ENCODE measurements at regions not wholly inside any gene's neighbourhood (a gene's known extent, or its start where the extent isn't known, plus 50 kb on each side); places are given as distances from the start of the nearest gene placed in this dataset.
"Not testable (repeated sequence)": the region's sequence is repeated elsewhere in the genome, so short reads cannot be mapped to it uniquely, and the experiment has no call there.

DNA sequence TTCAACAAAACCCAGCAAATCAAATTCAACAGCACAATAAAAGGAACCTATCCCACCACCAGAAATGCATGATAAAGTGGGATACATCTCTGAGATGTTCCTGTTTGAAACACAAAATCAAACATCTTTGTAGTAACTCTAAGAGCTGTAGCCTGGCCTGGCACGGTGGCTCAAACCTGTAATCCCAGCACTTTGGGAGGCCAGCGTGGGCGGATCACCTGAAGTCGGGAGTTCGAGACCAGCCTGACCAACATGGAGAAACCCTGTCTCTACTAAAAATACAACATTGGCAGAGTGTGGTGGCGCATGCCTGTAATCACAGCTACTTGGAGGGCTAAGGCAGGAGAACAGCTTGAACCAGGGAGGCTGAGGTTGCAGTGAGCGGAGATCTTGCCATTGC lies 202.8 kb upstream of the POTEB2 start:
- H3F3A ChIP-seq (ENCODE audit: low read length, unreplicated experiment); H4K20me1 ChIP-seq (ENCODE audit: low read length); H3K79me2 ChIP-seq (ENCODE audit: low read length); H3K27me3 ChIP-seq (ENCODE audit: low read length); H3K4me1 ChIP-seq (ENCODE audit: insufficient read depth, low read length); POLR2A ChIA-PET (ENCODE audit: unreplicated experiment); intact Hi-C loops (cut with micrococcal nuclease); H3K9me3 ChIP-seq (ENCODE audit: low read length); H3K9ac ChIP-seq (ENCODE audit: low read length); H3K9me2 ChIP-seq (replicated peaks; ENCODE audit: low read length); H3K36me3 ChIP-seq (ENCODE audit: low read depth, low read length); CTCF ChIA-PET; BruUV-seq (replicated peaks); H3K4me2 ChIP-seq (ENCODE audit: low read length); H3K27ac ChIP-seq (ENCODE audit: low read length); H3K4me3 ChIP-seq (ENCODE audit: low read length); H2AFZ ChIP-seq (ENCODE audit: low read length); ATAC-seq; DNase-seq: not testable (repeated sequence)

DNA sequence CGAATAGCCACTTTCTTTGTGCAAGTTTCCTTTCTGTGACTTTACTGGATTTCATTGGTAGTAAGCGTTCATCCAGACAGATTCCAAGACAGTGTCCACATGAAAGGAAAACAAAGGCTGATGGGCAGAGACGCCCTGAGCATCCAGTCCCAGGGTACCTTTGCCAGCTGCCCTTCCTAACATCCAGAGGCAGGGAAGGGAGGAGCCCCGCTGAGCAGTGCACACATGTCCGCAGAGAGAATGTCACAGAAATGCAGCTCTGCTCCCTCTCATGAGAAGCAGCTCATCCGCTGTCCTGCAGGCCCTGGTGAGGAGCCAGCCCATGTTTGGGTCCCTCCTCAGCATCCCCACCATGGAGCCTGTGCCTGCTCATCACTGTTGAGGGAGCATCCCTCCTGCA lies 197.4 kb upstream of the POTEB2 start:
- H3K4me1 ChIP-seq (ENCODE audit: insufficient read depth, low read length); H3K4me2 ChIP-seq (ENCODE audit: low read length); H3K36me3 ChIP-seq (ENCODE audit: low read depth, low read length); POLR2A ChIA-PET (ENCODE audit: unreplicated experiment); H3K27me3 ChIP-seq (ENCODE audit: low read length); BruUV-seq (replicated peaks); H3K9me2 ChIP-seq (replicated peaks; ENCODE audit: low read length); H3K27ac ChIP-seq (ENCODE audit: low read length); ATAC-seq; DNase-seq; intact Hi-C loops (cut with micrococcal nuclease); H4K20me1 ChIP-seq (ENCODE audit: low read length); H2AFZ ChIP-seq (ENCODE audit: low read length); H3K9ac ChIP-seq (ENCODE audit: low read length); H3K4me3 ChIP-seq (ENCODE audit: low read length); CTCF ChIA-PET; H3F3A ChIP-seq (ENCODE audit: low read length, unreplicated experiment); H3K79me2 ChIP-seq (ENCODE audit: low read length); H3K9me3 ChIP-seq (ENCODE audit: low read length): not testable (repeated sequence)

- H3K27ac ChIP-seq (ENCODE audit: low read length); DNase-seq; H3F3A ChIP-seq (ENCODE audit: low read length, unreplicated experiment); ATAC-seq; H3K9me2 ChIP-seq (replicated peaks; ENCODE audit: low read length); POLR2A ChIA-PET (ENCODE audit: unreplicated experiment); H3K4me3 ChIP-seq (ENCODE audit: low read length); H3K36me3 ChIP-seq (ENCODE audit: low read depth, low read length); BruUV-seq (replicated peaks); intact Hi-C loops (cut with micrococcal nuclease); H3K79me2 ChIP-seq (ENCODE audit: low read length); CTCF ChIA-PET; H3K9me3 ChIP-seq (ENCODE audit: low read length); H3K4me1 ChIP-seq (ENCODE audit: insufficient read depth, low read length); H3K9ac ChIP-seq (ENCODE audit: low read length); H2AFZ ChIP-seq (ENCODE audit: low read length); H4K20me1 ChIP-seq (ENCODE audit: low read length); H3K27me3 ChIP-seq (ENCODE audit: low read length); H3K4me2 ChIP-seq (ENCODE audit: low read length): not testable (repeated sequence)
Measured at GRCh38 chr15:21062619-21063163, 196.6 kb upstream of the POTEB2 start.

GRCh38 chr15:21051866-21052265 lies 185.8 kb upstream of the POTEB2 start:
- H3K9ac ChIP-seq (ENCODE audit: low read length); H2AFZ ChIP-seq (ENCODE audit: low read length); H4K20me1 ChIP-seq (ENCODE audit: low read length); DNase-seq; H3K9me3 ChIP-seq (ENCODE audit: low read length); H3K27ac ChIP-seq (ENCODE audit: low read length); H3K27me3 ChIP-seq (ENCODE audit: low read length); intact Hi-C loops (cut with micrococcal nuclease); H3K36me3 ChIP-seq (ENCODE audit: low read depth, low read length); ATAC-seq; H3K4me1 ChIP-seq (ENCODE audit: insufficient read depth, low read length); H3K79me2 ChIP-seq (ENCODE audit: low read length); H3K4me3 ChIP-seq (ENCODE audit: low read length); H3K4me2 ChIP-seq (ENCODE audit: low read length); POLR2A ChIA-PET (ENCODE audit: unreplicated experiment); CTCF ChIA-PET; BruUV-seq (replicated peaks); H3K9me2 ChIP-seq (replicated peaks; ENCODE audit: low read length); H3F3A ChIP-seq (ENCODE audit: low read length, unreplicated experiment): not testable (repeated sequence)

GRCh38 chr15:21031703-21032102 lies 165.6 kb upstream of the POTEB2 start:
- intact Hi-C loops (cut with micrococcal nuclease): not testable (repeated sequence)
- peak; percentile 39 for ATAC-seq

DNA sequence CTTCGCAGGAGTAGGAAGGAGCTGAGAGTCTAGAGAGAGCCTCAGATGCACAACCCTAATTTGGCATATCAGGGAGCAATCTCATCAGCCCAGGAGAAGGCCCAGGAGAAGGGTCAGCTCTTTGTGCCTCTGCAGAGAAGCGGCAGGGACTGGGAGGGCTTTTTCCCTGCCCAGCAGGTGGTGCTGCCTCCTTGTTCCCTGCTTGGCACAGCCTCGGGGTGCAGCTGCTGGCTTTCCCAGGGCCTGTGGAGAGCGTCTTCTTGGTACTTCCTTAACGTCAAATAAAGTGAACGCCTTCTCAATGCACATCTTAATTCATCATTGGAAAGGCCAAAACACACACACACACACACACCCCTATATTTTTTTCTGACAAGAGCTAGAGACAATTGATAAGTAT lies 162.9 kb upstream of the POTEB2 start:
- H4K20me1 ChIP-seq (ENCODE audit: low read length); H3K79me2 ChIP-seq (ENCODE audit: low read length); H3K9ac ChIP-seq (ENCODE audit: low read length); H3K27ac ChIP-seq (ENCODE audit: low read length); POLR2A ChIA-PET (ENCODE audit: unreplicated experiment); ATAC-seq; H3K4me1 ChIP-seq (ENCODE audit: insufficient read depth, low read length); H3K27me3 ChIP-seq (ENCODE audit: low read length); H3F3A ChIP-seq (ENCODE audit: low read length, unreplicated experiment); intact Hi-C loops (cut with micrococcal nuclease); H3K9me2 ChIP-seq (replicated peaks; ENCODE audit: low read length); H3K4me3 ChIP-seq (ENCODE audit: low read length); H3K9me3 ChIP-seq (ENCODE audit: low read length); DNase-seq; H3K4me2 ChIP-seq (ENCODE audit: low read length); CTCF ChIA-PET; H3K36me3 ChIP-seq (ENCODE audit: low read depth, low read length); H2AFZ ChIP-seq (ENCODE audit: low read length); BruUV-seq (replicated peaks): not testable (repeated sequence)

More at GRCh38 chr15:21031703-21032102, 165.6 kb upstream of the POTEB2 start:
- H3K4me3 ChIP-seq (ENCODE audit: low read length); H3K79me2 ChIP-seq (ENCODE audit: low read length); H3K9me2 ChIP-seq (replicated peaks; ENCODE audit: low read length); H3K9me3 ChIP-seq (ENCODE audit: low read length); H3K4me1 ChIP-seq (ENCODE audit: insufficient read depth, low read length); H3K27me3 ChIP-seq (ENCODE audit: low read length); BruUV-seq (replicated peaks); H3K27ac ChIP-seq (ENCODE audit: low read length); H2AFZ ChIP-seq (ENCODE audit: low read length); CTCF ChIA-PET; H4K20me1 ChIP-seq (ENCODE audit: low read length); H3K9ac ChIP-seq (ENCODE audit: low read length); H3K36me3 ChIP-seq (ENCODE audit: low read depth, low read length); H3K4me2 ChIP-seq (ENCODE audit: low read length); POLR2A ChIA-PET (ENCODE audit: unreplicated experiment); DNase-seq; H3F3A ChIP-seq (ENCODE audit: low read length, unreplicated experiment): not testable (repeated sequence)

GRCh38 chr15:21027942-21028341 lies 161.8 kb upstream of the POTEB2 start:
- H3K27me3 ChIP-seq (ENCODE audit: low read length); H3K9me3 ChIP-seq (ENCODE audit: low read length); H4K20me1 ChIP-seq (ENCODE audit: low read length); H3K9ac ChIP-seq (ENCODE audit: low read length); H3K36me3 ChIP-seq (ENCODE audit: low read depth, low read length); H3K27ac ChIP-seq (ENCODE audit: low read length); H3K79me2 ChIP-seq (ENCODE audit: low read length); H3F3A ChIP-seq (ENCODE audit: low read length, unreplicated experiment); H3K4me1 ChIP-seq (ENCODE audit: insufficient read depth, low read length); BruUV-seq (replicated peaks); H3K4me2 ChIP-seq (ENCODE audit: low read length); H3K9me2 ChIP-seq (replicated peaks; ENCODE audit: low read length); H3K4me3 ChIP-seq (ENCODE audit: low read length); CTCF ChIA-PET; intact Hi-C loops (cut with micrococcal nuclease); POLR2A ChIA-PET (ENCODE audit: unreplicated experiment); DNase-seq; H2AFZ ChIP-seq (ENCODE audit: low read length): not testable (repeated sequence)
- peak; percentile 61 for ATAC-seq
